Kidney (tissue), 13 donors: ENCODE measurements at regions not wholly inside any gene's neighbourhood (a gene's known extent, or its start where the extent isn't known, plus 50 kb on each side); places are given as distances from the start of the nearest gene placed in this dataset.

Source experiments
- DNase-seq, 5 donors: peaks; one replicate each; pipeline ENCODE4 v3.0.0-alpha.2; 2013 to 2020
- FAIRE-seq: peaks from 2 replicates; lab custom pipeline; 2012; peaks lifted over from hg19 to GRCh38; lab: Jason Lieb, UNC
- H3K27ac ChIP-seq, 2 donors: one replicate each; pipeline ENCODE4 v1.7.0; 2013; ENCODE audit warnings: low read depth in 2 of 2, low read length in 2 of 2, inconsistent platforms in 1 of 2
- H3K27me3 ChIP-seq: one replicate; pipeline ENCODE4 v1.7.1; 2013; ENCODE audit warnings: low read length, inconsistent platforms; ENCODE audit not compliant: control insufficient read depth, insufficient read depth
- H3K36me3 ChIP-seq, 3 donors: one replicate each; pipeline versions ENCODE4 v1.7.0 to v1.7.1; 2013; ENCODE audit warnings: low read length in 3 of 3, control low read depth in 1 of 3, inconsistent platforms in 1 of 3; ENCODE audit not compliant: insufficient read depth in 3 of 3, control insufficient read depth in 2 of 3
- H3K4me1 ChIP-seq, 3 donors: one replicate each; pipeline versions ENCODE4 v1.7.0 to v1.7.1; 2013; ENCODE audit warnings: low read length in 3 of 3, inconsistent platforms in 1 of 3, low read depth in 1 of 3; ENCODE audit not compliant: control insufficient read depth in 2 of 3, insufficient read depth in 2 of 3
- H3K4me3 ChIP-seq, 3 donors: one replicate each; pipeline versions ENCODE4 v1.7.0 to v1.8.1; 2013; ENCODE audit warnings: low read length in 3 of 3, control low read depth in 1 of 3, inconsistent platforms in 1 of 3
- H3K9ac ChIP-seq, 3 donors: one replicate each; pipeline versions ENCODE4 v1.7.0 to v1.7.1; 2013; ENCODE audit warnings: low read length in 3 of 3, control low read depth in 1 of 3, inconsistent platforms in 1 of 3
- H3K9me3 ChIP-seq, 3 donors: one replicate each; pipeline versions ENCODE4 v1.7.0 to v1.7.1; 2013; ENCODE audit warnings: low read length in 3 of 3, control low read depth in 1 of 3, inconsistent platforms in 1 of 3; ENCODE audit not compliant: control insufficient read depth in 2 of 3, insufficient read depth in 1 of 3
- intact Hi-C: fragments of 100-400 bp; cut with DNase I; formaldehyde crosslinking; loops from one replicate; pipeline ENCODE4 v1.11.1; 2022
- TF ChIP-seq, protein P1 (sequence below): IDR thresholded peaks from 3 replicates; pipeline ENCODE4 v1.5.1; 2012; ENCODE audit warnings: mild to moderate bottlenecking, moderate library complexity, borderline replicate concordance; ENCODE audit not compliant: insufficient read depth; ENCODE audit errors: extremely low read depth
- donor health status: control.
- donor health status: control.
- donor health status: control.
- donor health status: control.
- donor health status: control.
- donor health status: DM: yes; HTN: yes; CAD: no.
- donor health status: Normal renal cell carcinoma (clear cell type).

DNA sequence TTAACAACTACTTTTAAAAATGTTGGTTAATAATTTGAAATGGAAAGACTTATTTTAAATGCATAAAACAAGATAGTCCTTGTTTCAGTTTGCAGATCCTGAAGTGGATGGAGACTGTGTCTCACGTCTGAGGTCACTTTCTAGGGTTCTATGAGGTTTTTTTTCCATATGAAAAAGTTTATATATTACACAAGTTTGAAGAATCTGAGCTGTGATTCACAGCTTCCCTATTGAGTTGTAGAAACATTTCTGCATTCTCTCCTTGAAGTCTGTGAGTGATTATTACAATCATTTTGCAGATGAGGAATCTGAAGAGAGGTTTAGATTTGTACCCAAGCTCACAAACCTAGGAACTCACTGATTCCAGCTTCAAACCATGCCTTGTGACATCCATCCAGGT lies 442.5 kb upstream of the KLF4 start:
- Histone ChIP-seq H3K9ac (no peak overlapping the region), H3K4me1 (peaks cover 0 to 2% (median 0%) of the 10 kb centered on the region in 3 donors), H3K4me3 (no peak overlapping the region), H3K27me3 (no peaks in the 10 kb centered on the region), H3K9me3 (peaks cover 0 to 3% (median 0%) of the 10 kb centered on the region in 3 donors), H3K36me3 (no peaks in the 10 kb centered on the region), H3K27ac (no peak overlapping the region)
- intact Hi-C loops, result no loop called here
- DNase-seq, result no peak
- TF ChIP-seq, protein P1, sequence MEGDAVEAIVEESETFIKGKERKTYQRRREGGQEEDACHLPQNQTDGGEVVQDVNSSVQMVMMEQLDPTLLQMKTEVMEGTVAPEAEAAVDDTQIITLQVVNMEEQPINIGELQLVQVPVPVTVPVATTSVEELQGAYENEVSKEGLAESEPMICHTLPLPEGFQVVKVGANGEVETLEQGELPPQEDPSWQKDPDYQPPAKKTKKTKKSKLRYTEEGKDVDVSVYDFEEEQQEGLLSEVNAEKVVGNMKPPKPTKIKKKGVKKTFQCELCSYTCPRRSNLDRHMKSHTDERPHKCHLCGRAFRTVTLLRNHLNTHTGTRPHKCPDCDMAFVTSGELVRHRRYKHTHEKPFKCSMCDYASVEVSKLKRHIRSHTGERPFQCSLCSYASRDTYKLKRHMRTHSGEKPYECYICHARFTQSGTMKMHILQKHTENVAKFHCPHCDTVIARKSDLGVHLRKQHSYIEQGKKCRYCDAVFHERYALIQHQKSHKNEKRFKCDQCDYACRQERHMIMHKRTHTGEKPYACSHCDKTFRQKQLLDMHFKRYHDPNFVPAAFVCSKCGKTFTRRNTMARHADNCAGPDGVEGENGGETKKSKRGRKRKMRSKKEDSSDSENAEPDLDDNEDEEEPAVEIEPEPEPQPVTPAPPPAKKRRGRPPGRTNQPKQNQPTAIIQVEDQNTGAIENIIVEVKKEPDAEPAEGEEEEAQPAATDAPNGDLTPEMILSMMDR, result no peak
- no peak for FAIRE-seq

DNA sequence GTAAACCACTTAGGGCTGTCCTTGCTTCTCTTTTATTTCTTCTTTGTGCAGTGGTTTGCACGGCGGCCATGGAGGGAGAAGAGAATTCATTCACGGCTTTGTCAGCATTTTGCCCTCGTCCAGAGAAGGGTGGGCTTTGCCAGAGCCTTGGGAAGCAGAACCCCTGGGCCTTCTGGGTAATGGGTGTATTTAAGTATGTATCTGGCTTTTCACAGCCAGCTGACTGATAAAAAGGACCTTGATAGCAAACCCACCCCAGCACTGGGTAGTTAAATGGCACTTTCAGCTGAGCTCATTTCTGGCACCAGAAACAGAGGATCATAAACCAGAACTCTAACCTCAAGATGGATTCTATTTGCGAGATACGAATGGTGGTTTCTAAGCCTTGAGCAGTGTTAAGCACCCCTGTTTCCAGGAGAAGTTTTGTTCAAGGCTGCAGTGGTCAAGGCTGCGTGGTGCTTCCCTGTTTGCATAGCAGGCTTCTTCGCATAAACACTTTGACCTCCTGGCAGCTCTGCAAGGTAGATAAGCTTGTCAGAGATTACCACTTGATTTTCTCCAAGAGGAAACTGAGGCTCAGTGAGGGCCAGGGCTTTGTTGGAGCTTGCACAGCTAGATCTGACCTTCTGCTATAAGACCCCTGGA lies 441.6 kb upstream of the KLF4 start:
- no peak overlapping the region for H3K4me3 ChIP-seq
- H3K27me3 ChIP-seq, result no peaks in the 10 kb centered on the region
- no peaks in the 10 kb centered on the region for H3K36me3 ChIP-seq
- FAIRE-seq, result no peak
- no peak overlapping the region for H3K27ac ChIP-seq
- no peak overlapping the region for H3K9ac ChIP-seq
- DNase-seq, result no peak
- H3K9me3 ChIP-seq, result peaks cover 0 to 3% (median 0%) of the 10 kb centered on the region in 3 donors
- peaks cover 0 to 2% (median 0%) of the 10 kb centered on the region in 3 donors for H3K4me1 ChIP-seq
- intact Hi-C loops, result no loop called here
- TF ChIP-seq, protein P1, result no peak

DNA sequence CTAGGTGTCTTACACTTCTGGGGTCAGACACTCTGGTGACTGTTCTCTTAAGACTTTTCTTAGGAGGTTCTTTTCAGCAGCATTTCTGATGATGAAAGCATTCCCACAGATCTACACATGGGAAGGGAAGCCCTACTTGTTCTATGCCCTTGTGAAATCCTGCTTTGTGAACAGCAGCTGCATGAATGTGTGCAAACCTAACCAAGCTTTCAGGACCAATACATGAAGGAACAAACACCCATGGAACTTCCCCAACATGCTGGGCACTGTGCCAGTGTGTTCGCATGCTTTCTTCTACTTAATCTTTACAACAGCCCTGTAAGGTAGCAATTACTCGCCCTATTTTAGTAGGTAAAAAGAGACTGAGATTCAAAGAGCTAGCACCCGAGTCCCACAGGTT lies 439.9 kb upstream of the KLF4 start:
- Histone ChIP-seq H3K4me3 (no peak overlapping the region), H3K27me3 (no peaks in the 10 kb centered on the region), H3K9ac (no peak overlapping the region), H3K36me3 (no peaks in the 10 kb centered on the region), H3K27ac (no peak overlapping the region), H3K9me3 (peaks cover 0 to 3% (median 0%) of the 10 kb centered on the region in 3 donors), H3K4me1 (peaks cover 0 to 2% (median 0%) of the 10 kb centered on the region in 3 donors)
- TF ChIP-seq, protein P1, result no peak
- FAIRE-seq (no peak), DNase-seq (peak in 1 of 5 donors; percentile 33)
- intact Hi-C loops, result no loop called here
